ENCODE measurements at regions not wholly inside any gene's neighbourhood (a gene's known extent, or its start where the extent isn't known, plus 50 kb on each side); places are given as distances from the start of the nearest gene placed in this dataset.
A peak's percentile ranks its signal among the peaks of the same experiment; 100 is the strongest.
"Not testable (repeated sequence)": the region's sequence is repeated elsewhere in the genome, so short reads cannot be mapped to it uniquely, and the experiment has no call there.

GRCh38 chr11:112539281-112539555, 278.6 kb upstream of the PLET1 start:
- DNase-seq (ENCODE audit: low read depth in 2 of 2), result not testable (repeated sequence)

GRCh38 chr11:112539741-112540140, 279.1 kb upstream of the PLET1 start:
- no peak for DNase-seq (ENCODE audit: low read depth in 2 of 2)

GRCh38 chr11:112540261-112540660, 279.6 kb upstream of the PLET1 start:
- no peak for DNase-seq (ENCODE audit: low read depth in 2 of 2)

DNA sequence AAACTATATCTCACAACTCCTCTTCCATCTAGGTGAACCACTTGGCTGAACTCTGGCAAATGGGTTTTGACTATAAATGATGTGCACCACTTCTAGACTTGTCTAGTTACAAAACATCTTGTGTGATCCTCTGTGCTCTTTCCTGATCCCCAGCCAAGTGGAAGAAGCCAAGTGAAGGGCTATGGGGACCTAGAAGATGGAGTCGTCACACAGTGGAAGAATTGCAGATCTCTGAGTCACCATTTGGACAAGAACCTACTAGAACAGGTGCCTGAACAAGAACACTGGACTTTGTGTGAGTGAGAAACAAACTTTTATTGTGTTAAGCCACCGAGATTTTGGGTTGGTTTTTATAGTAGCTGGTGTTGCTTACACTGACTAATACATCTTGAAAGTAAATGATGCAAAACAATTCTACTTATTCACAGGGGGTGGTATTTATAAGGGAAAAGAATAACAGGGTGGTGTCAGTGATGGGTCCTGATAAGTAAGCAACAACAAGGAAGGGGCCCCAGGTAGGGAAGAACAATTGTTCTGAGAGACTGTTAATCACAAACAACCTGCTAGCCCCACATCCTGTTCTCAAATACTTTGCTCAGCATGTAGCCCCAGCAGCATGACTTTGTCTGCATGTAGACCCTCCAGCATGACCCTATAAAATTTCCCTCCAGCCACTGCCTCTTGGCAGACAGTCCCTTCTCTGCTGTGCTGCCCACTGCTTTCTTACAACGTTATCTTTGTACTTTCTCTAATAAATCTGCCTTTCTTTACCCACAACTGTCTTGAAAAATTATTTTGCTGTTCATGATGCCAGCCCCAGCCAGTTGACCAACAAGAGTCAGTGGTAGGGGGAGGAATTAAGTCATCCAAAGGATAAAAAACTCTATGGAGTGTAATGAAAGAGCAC, 280.7 kb upstream of the PLET1 start:
- DNase-seq (ENCODE audit: low read depth in 2 of 2), result no peak

- DNase-seq (ENCODE audit: low read depth in 2 of 2), result no peak
These were observed 281.8 kb upstream of the PLET1 start for GRCh38 chr11:112542479-112542878.

- DNase-seq (ENCODE audit: low read depth in 2 of 2), result no peak
These were observed 282.7 kb upstream of the PLET1 start for GRCh38 chr11:112543390-112543789.

- no peak for DNase-seq (ENCODE audit: low read depth in 2 of 2)
These were observed 288.0 kb upstream of the PLET1 start for GRCh38 chr11:112548641-112549040.

DNA sequence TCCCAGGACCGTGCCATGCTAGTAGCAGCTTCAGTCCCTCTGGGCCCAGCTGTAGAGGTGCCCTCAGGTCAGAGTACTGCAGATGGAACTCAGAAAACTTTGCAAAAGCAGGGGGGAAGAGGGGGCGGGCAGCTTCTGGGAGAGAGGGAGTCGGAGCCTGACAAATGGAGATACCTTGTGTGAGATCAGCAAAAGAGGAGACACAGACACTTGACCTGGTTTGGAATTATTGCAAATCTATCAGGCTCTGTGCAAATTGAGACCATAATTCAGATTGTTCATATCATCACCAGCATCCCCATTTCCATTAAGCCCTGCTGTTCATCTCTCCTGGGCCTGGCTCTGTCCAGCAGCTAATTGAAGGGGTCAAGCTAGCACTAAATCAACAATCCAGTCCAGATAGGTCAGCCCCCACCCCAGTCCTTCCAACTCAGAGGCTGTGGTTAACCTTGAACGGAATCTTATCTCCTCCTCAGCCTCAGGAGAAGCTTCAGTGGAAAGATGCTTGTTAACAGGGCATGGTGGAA, 292.6 kb upstream of the PLET1 start:
- no peak for DNase-seq (ENCODE audit: low read depth in 2 of 2)

DNA sequence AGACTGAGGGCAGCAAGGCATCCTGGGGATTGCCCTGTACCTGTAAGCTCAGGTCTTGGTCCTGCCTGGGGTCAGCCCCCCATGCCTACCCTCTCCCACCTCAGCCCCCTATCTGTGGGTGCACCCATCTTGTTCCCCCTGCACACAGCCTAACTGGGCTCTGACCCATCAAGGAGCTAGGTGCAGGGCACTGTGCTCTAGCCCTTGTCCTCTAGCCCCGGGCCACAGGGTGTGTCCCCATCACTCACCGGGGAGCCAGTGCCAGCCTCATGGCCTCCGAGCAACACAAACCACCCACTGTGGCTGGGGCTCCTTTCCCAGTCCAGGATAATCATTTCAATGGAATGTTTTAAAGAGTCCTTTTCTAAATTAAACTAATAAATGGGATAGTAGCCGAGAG, 293.9 kb upstream of the PLET1 start:
- DNase-seq (ENCODE audit: low read depth in 2 of 2), result no peak

- DNase-seq (ENCODE audit: low read depth in 2 of 2), result peak; percentile 3 to 4
These were observed 295.1 kb upstream of the PLET1 start for GRCh38 chr11:112555491-112556364.

DNA sequence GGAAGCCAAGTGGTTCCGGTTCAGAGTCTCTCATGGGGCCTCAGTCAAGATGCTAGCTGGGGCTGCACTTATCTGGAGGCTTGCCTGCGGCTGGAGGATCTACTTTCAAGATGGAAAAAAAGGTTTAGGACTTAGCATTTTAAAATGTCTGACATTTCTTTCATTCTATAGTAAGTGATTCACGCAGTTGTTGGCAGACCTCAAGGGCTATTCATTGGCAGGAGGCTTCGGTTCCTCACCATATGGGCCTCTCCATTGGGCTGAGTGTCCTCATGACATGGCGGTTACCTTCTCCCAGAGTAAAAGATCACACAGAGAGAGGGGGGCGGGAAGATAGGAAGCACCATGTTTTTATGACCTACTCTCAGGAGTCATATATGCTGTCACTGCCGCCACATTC, 298.0 kb upstream of the PLET1 start:
- peak; percentile 20 to 30 for DNase-seq (ENCODE audit: low read depth in 2 of 2)

DNA sequence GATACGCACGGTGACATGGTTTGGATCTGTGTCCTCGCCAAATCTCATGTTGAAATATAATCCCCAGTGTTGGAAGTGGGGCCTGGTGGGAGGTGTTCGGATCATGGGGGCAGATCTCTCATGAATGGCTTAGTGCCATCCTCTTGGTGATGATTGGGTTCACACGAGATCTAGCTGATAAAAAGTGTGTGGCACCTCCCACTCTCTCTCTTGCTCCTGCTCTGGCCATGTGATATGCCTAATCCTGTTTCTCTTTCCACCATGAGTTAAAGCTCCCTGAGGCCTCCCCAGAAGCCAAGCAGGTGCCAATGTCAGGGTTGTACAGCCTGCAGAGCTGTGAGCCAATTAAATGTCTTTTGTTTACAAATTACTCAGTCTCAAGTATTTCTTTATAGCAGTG, 303.1 kb upstream of the PLET1 start:
- no peak for DNase-seq (ENCODE audit: low read depth in 2 of 2)

DNA sequence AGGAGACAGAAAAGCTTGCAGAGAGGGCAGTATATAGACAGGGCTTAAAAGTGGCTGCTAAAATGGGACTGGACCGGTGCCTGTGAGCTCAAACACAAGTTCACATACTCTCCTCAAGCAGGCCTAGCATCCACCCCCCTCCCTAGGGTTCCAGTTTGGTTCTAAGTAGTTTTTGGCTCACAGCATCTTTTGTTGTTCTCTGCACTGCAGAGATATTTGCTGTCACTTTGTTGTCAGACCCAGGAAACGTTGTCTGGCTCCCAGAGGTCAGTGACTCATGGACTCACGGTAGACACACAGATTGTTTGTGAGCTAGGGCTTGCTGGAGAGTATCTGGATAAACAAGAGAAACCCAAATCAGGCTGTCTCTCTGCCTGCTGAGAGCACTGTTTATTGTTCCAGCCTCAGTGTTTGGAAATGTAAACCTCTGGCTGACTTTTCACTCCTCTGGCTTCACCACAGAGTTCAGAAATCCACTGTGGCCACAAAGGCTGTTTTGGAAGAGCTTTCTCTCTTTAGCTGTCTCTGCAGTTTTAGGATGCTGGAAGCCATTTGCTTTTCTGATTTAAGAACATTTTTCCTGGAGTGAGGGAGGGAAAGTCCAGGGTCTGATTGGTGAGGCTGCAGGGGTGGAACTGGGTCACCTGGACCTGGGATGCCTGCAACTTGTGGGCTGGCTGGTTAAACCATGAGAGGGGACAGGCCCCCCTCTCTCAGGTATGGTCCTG, 303.7 kb upstream of the PLET1 start:
- DNase-seq (ENCODE audit: low read depth in 2 of 2), result no peak

DNA sequence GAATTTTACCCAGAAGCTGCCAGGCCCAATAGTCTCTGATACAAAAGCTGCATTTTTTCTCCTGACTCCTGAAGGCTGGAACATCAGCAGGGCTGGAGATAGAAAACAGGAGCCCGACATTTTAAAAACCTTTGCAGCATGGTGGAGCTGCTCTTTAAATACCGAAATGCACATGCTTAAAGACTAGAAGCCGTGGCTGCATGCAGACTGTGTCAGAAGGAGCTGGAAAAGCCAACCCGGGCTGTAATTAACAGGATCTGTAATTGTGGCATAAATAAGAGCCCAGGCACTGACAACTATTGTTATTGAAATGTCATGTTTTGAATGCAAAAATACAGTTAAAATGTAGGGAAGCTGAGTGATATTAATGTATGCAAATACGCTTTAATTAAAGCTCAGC, 304.9 kb upstream of the PLET1 start:
- DNase-seq (ENCODE audit: low read depth in 2 of 2), result no peak

- no peak for DNase-seq (ENCODE audit: low read depth in 2 of 2)
These were observed 305.5 kb upstream of the PLET1 start for GRCh38 chr11:112566124-112566523.

DNA sequence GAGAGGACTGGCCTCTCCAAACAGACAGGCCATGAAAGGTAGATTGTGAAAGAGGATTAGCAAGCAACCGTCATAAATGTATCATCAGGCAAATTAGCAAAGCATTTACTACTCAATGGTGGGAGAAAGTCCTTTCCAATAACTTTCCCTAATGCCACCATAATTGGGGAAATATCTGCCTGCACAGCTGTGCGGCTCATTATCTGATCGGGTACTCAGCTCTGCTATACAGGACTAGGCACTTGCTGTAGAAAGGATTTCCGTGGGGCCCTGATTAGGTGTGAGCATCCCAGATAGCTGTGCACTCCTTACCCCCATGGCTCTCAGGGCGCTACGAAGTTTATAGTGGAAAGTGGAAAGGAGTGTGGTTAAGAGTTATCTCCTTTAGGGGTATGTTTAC, 309.7 kb upstream of the PLET1 start:
- no peak for DNase-seq (ENCODE audit: low read depth in 2 of 2)

- DNase-seq (ENCODE audit: low read depth in 2 of 2), result no peak
These were observed 318.6 kb upstream of the PLET1 start for GRCh38 chr11:112579282-112579681.

DNA sequence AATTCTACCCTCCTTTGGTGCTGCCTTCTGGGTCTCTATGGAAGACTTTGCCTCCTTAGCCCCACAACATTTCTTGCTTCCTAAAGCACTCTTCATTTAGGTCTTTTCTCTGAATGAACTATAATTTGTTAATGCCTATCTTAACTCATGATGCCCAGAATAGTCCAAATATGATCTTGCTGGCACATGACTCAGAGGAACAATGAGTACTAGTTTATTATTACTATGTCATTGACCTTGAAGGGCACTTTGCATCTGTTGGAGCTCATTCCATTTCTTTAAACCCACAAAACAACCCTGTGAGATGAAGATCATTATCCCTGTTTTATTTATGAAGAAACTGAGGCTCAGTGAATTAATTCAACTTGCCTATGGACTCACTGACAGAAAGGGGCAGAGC, 320.2 kb upstream of the PLET1 start:
- DNase-seq (ENCODE audit: low read depth in 2 of 2), result no peak

DNA sequence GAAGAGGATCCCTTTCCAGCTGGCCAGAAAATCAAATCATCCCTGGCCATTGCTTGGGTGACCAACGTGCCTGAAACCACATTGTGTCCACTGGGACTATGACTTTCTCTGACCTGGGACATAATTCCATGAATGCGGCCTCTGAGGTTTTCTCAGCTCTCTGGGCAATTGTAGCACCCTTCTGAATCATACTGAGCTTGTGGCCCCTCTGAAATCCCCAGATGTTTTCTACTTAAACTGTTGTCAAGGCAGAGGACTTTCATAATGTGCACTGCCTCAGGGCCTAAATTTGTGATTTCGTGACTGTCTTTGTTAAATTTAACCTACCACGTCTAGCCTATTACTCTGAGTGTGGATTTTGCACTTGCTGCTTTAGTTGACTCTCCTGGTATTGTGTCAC, 321.1 kb upstream of the PLET1 start:
- no peak for DNase-seq (ENCODE audit: low read depth in 2 of 2)

DNA sequence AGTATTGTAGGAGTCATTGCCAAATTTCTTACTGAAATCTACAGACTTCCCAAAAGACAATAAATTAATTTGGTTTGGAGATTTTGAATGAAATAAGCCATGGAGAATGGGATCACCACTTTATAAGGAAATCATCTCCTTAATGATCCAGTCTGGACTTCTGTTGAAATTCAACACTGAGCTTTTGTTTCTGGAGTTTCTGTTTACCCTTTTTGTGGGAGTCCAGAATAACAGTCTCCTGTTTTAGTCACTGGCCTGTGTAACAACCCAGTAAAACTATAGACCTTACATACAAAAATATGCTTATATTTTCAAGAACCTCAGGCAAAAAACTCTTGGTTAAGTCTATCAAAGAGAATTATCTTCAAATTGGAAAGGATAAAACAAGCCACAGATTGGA, 321.7 kb upstream of the PLET1 start:
- no peak for DNase-seq (ENCODE audit: low read depth in 2 of 2)

DNA sequence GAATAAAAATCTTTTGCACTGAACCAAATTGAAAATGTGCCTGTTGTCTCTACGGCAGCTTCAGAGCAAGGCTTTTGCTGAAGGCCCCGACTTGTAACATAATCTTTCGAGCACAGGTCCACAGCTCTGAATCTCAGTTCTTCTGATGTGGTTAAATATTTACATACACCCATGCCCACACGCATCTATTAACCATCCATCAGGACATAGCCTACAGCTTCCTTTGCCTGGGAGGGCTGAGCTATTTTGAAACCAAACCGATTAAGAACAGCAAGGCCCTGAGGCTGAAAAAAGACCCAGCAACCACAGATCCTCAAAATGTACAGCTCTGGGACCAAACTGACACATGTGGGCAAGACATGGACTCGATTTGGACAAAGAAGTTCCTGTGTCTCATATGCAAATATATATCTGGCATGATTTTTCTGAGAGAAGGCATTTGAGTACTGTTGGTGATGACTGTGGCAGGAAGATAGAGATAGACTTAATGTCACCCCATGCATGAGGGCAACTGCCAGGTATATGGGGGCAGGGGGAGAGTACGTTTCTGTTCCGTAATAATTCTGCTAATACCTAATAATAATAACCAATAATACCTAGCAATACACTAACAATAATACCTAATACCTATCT, 322.7 kb upstream of the PLET1 start:
- no peak for DNase-seq (ENCODE audit: low read depth in 2 of 2)

DNA sequence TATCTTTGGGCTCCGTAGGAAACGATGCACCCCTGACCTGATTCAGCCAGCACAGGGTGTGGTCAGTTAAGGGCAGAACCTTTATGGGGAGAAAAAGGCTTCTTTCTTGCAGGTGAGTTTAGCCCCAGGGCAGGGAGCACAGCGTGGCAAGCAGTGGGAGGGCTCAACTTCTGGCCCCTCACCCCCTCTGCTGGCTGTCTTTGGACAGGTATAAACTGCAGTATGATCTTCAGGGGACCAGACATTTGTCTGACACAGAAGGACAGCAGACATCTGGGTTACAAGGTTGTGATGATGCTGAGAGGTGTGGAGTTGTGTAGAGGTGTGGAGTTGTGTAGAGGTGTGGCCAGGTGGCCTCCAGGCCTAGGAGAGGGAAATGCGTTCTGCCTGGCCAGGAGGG, 324.0 kb upstream of the PLET1 start:
- no peak for DNase-seq (ENCODE audit: low read depth in 2 of 2)
